Astrocyte of the hippocampus (primary cell): ENCODE measurements at regions not wholly inside any gene's neighbourhood (a gene's known extent, or its start where the extent isn't known, plus 50 kb on each side); places are given as distances from the start of the nearest gene placed in this dataset.
"Not testable (repeated sequence)": the region's sequence is repeated elsewhere in the genome, so short reads cannot be mapped to it uniquely, and the experiment has no call there.

Experiments
- DNase-seq: peaks from one replicate; pipeline ENCODE4 v3.0.0; 2011; ENCODE audit warnings: low read depth, low spot score

GRCh38 chr5:177941386-177941785 lies 54.7 kb downstream of the PROP1 start:
- not testable (repeated sequence) for DNase-seq

DNA sequence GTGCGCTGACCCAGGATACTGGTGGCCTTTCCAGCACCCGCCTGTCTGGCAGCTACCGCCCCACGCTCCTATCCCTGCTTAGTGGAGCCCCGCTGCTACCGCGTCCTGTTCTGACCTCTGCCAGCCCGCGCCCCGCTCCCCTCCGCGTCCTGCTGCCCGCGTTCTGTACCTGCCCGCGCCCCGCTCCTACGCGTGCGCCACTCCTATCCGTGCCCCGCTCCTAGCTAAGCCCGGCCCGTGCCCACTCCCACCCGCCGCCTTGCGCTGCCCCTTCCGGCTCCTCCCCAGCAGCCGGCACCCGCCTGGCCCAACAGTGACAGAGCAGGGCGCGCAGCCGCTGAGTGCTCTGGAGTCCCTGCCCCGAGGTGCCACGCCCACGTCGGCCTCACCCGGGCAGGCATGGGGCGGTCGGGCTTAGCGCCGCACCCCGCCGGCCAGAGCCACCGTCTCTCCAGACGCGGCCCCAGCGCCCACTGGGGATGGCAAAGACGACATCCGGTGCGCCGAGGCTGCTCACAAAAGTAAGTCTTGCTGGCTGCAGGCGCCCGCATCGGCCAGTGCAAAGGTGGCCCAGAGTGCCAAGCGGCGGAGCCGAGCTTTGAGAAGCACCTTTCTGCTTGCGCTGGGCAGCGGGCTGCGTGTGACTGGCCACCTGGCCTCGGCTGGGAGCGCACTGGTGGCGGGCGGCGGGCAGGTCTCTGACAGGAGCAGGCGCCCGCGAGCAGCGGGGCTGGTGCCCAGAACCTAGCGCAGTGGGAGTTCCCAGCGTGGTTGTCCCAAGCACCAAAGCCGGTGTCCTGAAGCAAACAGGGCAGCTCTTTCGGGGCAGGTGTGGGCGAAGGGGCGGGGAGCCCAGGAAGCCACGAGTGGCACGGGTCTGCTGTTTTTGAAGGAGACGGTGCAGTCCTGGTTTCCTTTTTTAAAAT lies 56.5 kb downstream of the PROP1 start:
- DNase-seq = peak; percentile 28

- not testable (repeated sequence) for DNase-seq
Measured at GRCh38 chr5:177938767-177939166, 57.3 kb downstream of the PROP1 start.

GRCh38 chr5:177934233-177934632 lies 61.8 kb downstream of the PROP1 start:
- not testable (repeated sequence) for DNase-seq

DNA sequence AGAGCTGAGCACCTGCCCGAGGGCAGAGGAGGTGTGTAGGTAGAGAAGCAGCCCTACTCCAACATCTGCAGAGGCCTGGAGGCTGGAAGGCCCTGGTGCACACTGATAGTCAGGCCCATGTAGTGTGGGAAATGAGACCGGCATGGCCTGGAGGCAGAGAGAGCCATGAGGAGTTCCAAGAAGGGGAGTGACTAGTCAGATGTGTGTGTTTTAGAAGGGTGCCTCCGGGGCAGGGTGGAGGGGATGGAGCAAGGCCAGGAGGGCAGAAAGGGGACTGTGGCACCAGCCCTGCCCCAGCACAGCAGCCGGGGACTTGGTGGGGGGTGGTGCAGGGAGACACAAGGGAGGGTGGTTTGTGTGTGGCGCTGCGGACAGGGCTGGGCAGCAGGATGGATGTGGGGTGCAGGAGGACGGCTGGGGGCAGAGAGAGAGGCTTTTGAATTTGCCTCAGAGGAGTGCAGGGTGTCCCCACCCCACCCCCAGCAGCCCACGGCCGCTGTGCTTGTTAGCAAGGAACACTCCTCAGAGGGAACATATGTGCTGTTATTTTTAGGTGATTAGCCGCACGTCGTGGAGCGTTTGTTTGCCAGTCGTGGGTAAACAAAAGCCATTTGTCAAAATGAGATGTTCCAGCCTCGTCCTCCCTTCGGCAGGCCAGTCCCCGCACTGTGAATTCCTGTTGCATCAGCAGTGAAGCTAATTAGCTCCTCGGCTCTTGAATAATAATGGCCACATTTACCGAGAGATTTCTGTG lies 65.6 kb downstream of the PROP1 start:
- DNase-seq = not testable (repeated sequence)

GRCh38 chr5:177929618-177930017 lies 66.4 kb downstream of the PROP1 start:
- not testable (repeated sequence) for DNase-seq

DNA sequence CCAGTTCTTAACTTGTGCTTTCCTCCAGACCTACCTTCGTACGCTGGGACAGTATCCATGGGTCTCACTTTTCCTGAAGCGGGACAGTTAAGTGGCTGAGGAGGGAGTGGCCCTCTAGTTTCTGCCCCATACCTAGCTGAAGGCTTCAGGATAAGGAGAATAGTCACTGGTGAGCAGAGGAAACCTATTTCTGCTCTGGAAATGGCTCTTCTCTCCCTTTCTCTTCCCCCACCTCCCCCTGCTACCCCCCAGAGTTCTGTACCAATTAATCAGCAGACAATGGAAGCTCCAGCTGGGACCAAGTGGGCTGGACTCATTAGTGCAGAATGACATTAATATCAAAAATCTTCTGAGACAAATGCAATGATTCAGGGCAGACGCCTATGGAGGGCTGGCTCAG lies 68.5 kb downstream of the PROP1 start:
- DNase-seq = not testable (repeated sequence)

GRCh38 chr5:177924577-177924976 lies 71.5 kb downstream of the PROP1 start:
- not testable (repeated sequence) for DNase-seq

GRCh38 chr5:177923837-177924236 lies 72.2 kb downstream of the PROP1 start:
- DNase-seq = not testable (repeated sequence)

- not testable (repeated sequence) for DNase-seq
Measured at GRCh38 chr5:177923189-177923588, 72.9 kb downstream of the PROP1 start.

- DNase-seq = not testable (repeated sequence)
Measured at GRCh38 chr5:177909261-177909660, 86.8 kb downstream of the PROP1 start.

- not testable (repeated sequence) for DNase-seq
Measured at GRCh38 chr5:177902806-177903205, 93.2 kb downstream of the PROP1 start.

GRCh38 chr5:177900066-177900465 lies 96.0 kb downstream of the PROP1 start:
- not testable (repeated sequence) for DNase-seq

DNA sequence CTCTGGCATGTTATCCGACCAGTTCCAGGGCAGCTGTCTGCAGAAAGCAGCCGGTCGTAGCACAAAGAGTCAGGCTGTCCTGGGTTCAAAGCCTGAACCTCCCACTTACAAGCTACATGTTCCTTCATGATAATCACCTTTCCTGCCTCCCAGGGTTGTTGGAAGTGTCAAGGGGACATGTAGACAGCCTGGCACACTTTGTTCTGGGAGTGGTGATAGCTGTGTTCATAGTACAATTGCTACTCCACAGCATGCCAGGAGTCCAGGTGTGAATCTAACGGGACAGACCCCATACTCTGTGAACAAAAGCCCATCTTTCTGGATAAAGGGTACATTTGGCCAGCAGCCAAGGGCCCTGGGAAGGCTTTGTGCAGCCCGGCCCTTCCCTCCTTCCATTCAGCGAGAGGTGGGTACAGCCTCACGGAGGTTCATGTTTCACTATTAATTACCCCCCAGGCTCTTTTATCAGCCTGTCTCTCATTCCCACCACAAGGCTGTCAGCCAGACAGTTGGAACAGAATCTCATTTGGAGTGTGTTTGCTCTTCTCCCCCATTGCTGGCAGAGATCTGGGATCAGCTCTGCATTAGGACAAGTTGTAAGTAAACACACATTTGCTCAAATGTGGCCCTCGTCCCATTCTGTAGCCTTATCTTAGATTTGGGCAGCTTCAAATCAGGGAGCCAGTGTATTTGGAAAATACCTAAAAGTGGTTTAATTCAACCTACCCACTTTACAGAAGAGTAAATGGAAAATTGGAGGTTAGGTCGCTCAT lies 101.2 kb downstream of the PROP1 start:
- not testable (repeated sequence) for DNase-seq

- DNase-seq = not testable (repeated sequence)
Measured at GRCh38 chr5:177892357-177892665, 103.7 kb downstream of the PROP1 start.

- not testable (repeated sequence) for DNase-seq
Measured at GRCh38 chr5:177891547-177892356, 104.3 kb downstream of the PROP1 start.

GRCh38 chr5:177883295-177883694 lies 100.6 kb upstream of the FAM153A start:
- DNase-seq = not testable (repeated sequence)

DNA sequence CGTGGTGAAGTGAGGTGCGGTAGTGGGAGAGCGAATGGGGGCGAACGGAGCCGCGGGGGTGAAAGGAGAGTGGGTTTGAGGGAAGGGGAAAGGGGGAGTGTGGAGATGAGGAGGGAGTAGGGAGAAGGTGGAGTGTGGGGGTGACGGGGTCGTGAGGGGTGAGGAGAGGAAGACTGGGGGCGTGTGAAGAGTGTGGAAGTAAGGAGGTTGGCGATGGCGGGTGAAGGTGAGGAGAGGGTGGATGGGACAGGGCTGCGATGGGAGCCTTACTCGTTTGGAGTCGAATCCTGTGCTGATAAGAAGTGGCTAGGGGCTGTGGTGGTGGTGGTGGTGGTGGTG lies 93.2 kb upstream of the FAM153A start:
- peak; percentile 7 for DNase-seq

- not testable (repeated sequence) for DNase-seq
Measured at GRCh38 chr5:177875013-177875899, 92.6 kb upstream of the FAM153A start.

DNA sequence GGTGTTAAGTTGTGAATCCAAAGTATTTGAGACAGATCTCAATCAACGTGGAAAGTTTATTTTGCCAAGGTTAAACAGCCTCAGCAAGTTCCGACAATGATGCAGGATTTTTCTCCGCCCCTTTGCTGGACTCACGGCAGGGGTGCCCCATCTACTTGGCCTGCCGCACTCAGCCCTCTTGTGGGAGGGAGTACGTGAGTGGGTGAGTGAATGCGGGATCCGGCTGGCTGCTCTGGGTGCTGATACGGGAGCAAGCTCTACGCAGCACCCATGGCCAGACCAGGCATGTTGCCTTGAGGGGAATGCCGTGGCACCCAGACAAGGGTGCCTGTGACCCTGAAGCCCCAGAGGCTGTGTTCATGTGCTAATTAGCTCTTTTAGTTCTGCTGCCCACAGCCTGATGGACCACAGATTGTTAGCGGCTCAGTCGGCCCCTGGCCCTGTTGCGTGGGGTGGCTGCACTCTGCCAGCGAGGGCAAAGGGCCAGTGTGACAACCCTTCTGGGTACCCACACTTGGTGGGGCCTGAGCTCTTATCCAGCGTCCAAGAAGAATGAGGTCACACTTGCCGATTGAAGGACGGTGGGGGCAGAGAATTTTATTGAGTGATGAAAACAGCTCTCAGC lies 81.2 kb upstream of the FAM153A start:
- not testable (repeated sequence) for DNase-seq
